BE2C (cell line): ENCODE measurements at regions not wholly inside any gene's neighbourhood (a gene's known extent, or its start where the extent isn't known, plus 50 kb on each side); places are given as distances from the start of the nearest gene placed in this dataset.

Experiments used
- DNase-seq: peaks from one replicate; pipeline ENCODE4 v3.0.0-alpha.2; 2020
- H3K27me3 ChIP-seq: fragments of 250-450 bp; sonication (Bioruptor Pico); 2 replicates; pipeline ENCODE4 v1.5.1; 2020; ENCODE audit warnings: mild to moderate bottlenecking
- H3K36me3 ChIP-seq: fragments of 250-450 bp; sonication (Bioruptor Pico); 2 replicates; pipeline ENCODE4 v1.5.1; 2020; ENCODE audit warnings: mild to moderate bottlenecking
- H3K4me1 ChIP-seq: fragments of 250-450 bp; sonication (Bioruptor Pico); 2 replicates; pipeline ENCODE4 v1.5.1; 2020
- H3K4me3 ChIP-seq: 2 replicates; pipeline ENCODE4 v1.5.1; 2011; ENCODE audit warnings: low read depth, low read length
- H3K9me3 ChIP-seq: fragments of 250-450 bp; sonication (Bioruptor Pico); 2 replicates; pipeline ENCODE4 v1.5.1; 2020
- CTCF ChIP-seq: IDR thresholded peaks from 2 replicates; pipeline ENCODE4 v1.5.1; 2012; ENCODE audit warnings: mild to moderate bottlenecking, low read depth, low read length

- no peaks in the 10 kb centered on the region for H3K27me3 ChIP-seq
- H3K9me3 ChIP-seq = no peaks in the 10 kb centered on the region
- no peak overlapping the region for H3K4me3 ChIP-seq
- no peaks in the 10 kb centered on the region for H3K36me3 ChIP-seq
- no peak for TF ChIP-seq CTCF
- DNase-seq = no peak
- no peaks in the 10 kb centered on the region for H3K4me1 ChIP-seq
Observed at GRCh38 chr18:70428439-70428838, 139.6 kb downstream of the SOCS6 start.

DNA sequence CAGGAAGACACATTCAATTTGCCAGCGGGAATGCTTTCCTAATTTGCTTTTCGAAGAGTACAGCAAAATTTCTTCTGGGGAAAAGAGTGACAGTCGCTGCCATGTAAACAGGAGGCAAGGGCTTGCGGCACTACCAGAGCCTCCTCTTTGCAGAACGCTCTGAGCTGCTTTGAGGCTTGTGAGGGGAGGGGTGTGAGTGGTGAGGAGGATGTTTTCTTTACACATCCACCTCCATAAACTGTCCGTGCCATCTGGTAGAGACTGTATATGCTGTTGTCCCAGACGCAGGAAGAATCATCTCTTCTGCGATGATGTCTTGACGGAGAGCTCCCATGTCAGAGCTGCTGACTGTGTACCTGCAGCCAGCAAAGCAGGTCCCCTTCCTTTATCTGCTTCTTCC is 138.0 kb downstream of the SOCS6 start:
- H3K36me3 ChIP-seq = no peaks in the 10 kb centered on the region
- H3K4me1 ChIP-seq = no peaks in the 10 kb centered on the region
- no peaks in the 10 kb centered on the region for H3K9me3 ChIP-seq
- H3K4me3 ChIP-seq = no peak overlapping the region
- no peaks in the 10 kb centered on the region for H3K27me3 ChIP-seq
- no peak for DNase-seq
- TF ChIP-seq CTCF = no peak

- no peaks in the 10 kb centered on the region for H3K36me3 ChIP-seq
- no peaks in the 10 kb centered on the region for H3K9me3 ChIP-seq
- TF ChIP-seq CTCF = no peak
- H3K4me3 ChIP-seq = no peak overlapping the region
- no peaks in the 10 kb centered on the region for H3K4me1 ChIP-seq
- no peaks in the 10 kb centered on the region for H3K27me3 ChIP-seq
- DNase-seq = no peak
Observed at GRCh38 chr18:70425236-70425635, 136.4 kb downstream of the SOCS6 start.

- Histone ChIP-seq H3K27me3 (no peaks in the 10 kb centered on the region), H3K4me3 (no peak overlapping the region), H3K4me1 (no peaks in the 10 kb centered on the region), H3K9me3 (no peaks in the 10 kb centered on the region), H3K36me3 (no peaks in the 10 kb centered on the region)
- no peak for DNase-seq
- TF ChIP-seq CTCF = no peak
Observed at GRCh38 chr18:70423988-70424387, 135.1 kb downstream of the SOCS6 start.

- TF ChIP-seq CTCF = no peak
- Histone ChIP-seq H3K9me3 (no peaks in the 10 kb centered on the region), H3K27me3 (no peaks in the 10 kb centered on the region), H3K4me1 (no peaks in the 10 kb centered on the region; the same call in 1 of the 2 replicates), H3K4me3 (no peak overlapping the region), H3K36me3 (no peaks in the 10 kb centered on the region)
- DNase-seq = no peak
Observed at GRCh38 chr18:70423120-70423519, 134.3 kb downstream of the SOCS6 start.

- H3K4me3 ChIP-seq = no peak overlapping the region
- no peak for DNase-seq
- H3K36me3 ChIP-seq = no peaks in the 10 kb centered on the region
- no peaks in the 10 kb centered on the region for H3K27me3 ChIP-seq
- H3K4me1 ChIP-seq = no peaks in the 10 kb centered on the region; the same call in 1 of the 2 replicates
- no peak for TF ChIP-seq CTCF
- no peaks in the 10 kb centered on the region for H3K9me3 ChIP-seq
Observed at GRCh38 chr18:70422391-70422965, 133.6 kb downstream of the SOCS6 start.
